ENCODE measurements at regions not wholly inside any gene's neighbourhood (a gene's known extent, or its start where the extent isn't known, plus 50 kb on each side); places are given as distances from the start of the nearest gene placed in this dataset.
A peak's percentile ranks its signal among the peaks of the same experiment; 100 is the strongest.

DNA sequence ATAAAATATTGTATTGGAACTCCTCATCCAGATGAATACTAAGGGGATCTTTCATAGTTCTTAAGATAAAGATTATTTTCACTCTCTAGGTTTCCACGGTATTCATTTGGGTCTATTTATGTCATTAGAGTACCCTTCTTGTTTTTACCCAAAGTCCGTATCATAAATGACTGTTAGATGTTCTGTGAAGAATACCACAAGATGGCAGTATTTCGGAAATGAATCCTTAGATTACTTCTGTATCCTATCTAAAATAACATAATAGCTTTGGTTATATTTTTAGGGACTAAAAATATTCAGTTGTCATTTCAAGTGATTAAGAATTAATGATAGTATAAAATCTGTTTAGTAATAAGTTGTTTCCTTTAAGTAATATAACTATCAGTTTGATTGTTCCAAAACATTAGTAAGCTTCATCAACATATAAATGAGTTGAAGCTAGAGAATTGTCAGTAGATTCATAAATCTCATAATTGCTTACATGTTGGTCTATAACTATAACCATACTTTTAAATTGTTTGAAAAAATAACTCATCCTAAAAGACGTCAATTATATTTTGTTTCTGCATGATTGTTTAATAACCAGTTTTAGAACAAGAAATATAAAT is 337.5 kb upstream of the KCND2 start:
- no peak for ATAC-seq

DNA sequence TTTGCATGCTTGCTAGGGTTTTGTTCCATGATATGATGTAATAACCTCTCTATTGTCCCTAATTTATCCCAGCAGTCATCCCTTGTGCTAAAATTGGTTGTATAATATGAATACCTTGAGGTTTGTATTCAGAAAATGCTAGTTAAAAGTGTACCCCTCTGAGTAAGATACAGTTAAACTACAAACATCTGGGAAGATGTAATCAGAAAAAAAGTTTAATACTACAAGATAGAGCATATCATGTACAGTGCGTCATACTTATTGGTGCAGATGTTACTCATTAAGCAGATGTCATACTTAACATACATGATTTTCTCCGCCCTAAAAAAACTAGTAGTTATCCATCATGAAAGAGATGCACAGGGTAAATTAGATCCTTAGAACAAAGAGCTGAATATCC is 336.1 kb upstream of the KCND2 start:
- Histone ChIP-seq H3K36me3 (ENCODE audit: insufficient read depth) (no peaks in the 10 kb centered on the region), H3F3A (replicated peaks; ENCODE audit: low read depth) (no peaks in the 10 kb centered on the region), H3K4me3 (no peak overlapping the region), H3K4me2 (no peak overlapping the region), H3K27me3 (ENCODE audit: insufficient read depth) (no peaks in the 10 kb centered on the region), H3K4me1 (ENCODE audit: insufficient read depth) (no peaks in the 10 kb centered on the region), H3K9me2 (ENCODE audit: insufficient read depth) (no peaks in the 10 kb centered on the region), H2AFZ (no peak overlapping the region), H3K27ac (ENCODE audit: low read depth) (no peak overlapping the region), H4K20me1 (replicated peaks; ENCODE audit: insufficient read depth) (no peaks in the 10 kb centered on the region), H3K79me2 (replicated peaks; ENCODE audit: insufficient read depth) (no peaks in the 10 kb centered on the region)
- Mint-ChIP-seq H3K36me3 (ENCODE audit: low read depth) (no peaks in the 10 kb centered on the region), H3K4me1 (no peaks in the 10 kb centered on the region), H3K9me3 (no peaks in the 10 kb centered on the region), H3K27me3 (ENCODE audit: insufficient read depth, low read depth, poor library complexity) (no peaks in the 10 kb centered on the region), H3K4me3 (no peak overlapping the region), H3K27ac (no peak overlapping the region)
- no peak for DNase-seq (ENCODE audit: low spot score)
- no peak for ATAC-seq
- TF ChIP-seq ZNF331 (CRISPR knock-in tag; IDR thresholded peaks at IDR 0.05; ENCODE audit: low read depth) = no peak
- TF ChIP-seq, protein P1, sequence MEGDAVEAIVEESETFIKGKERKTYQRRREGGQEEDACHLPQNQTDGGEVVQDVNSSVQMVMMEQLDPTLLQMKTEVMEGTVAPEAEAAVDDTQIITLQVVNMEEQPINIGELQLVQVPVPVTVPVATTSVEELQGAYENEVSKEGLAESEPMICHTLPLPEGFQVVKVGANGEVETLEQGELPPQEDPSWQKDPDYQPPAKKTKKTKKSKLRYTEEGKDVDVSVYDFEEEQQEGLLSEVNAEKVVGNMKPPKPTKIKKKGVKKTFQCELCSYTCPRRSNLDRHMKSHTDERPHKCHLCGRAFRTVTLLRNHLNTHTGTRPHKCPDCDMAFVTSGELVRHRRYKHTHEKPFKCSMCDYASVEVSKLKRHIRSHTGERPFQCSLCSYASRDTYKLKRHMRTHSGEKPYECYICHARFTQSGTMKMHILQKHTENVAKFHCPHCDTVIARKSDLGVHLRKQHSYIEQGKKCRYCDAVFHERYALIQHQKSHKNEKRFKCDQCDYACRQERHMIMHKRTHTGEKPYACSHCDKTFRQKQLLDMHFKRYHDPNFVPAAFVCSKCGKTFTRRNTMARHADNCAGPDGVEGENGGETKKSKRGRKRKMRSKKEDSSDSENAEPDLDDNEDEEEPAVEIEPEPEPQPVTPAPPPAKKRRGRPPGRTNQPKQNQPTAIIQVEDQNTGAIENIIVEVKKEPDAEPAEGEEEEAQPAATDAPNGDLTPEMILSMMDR (conservative IDR thresholded peaks at IDR 0.05; ENCODE audit: low read depth in 2 of 2) = no peak
- TF ChIP-seq ZNF114 (CRISPR knock-in tag; IDR thresholded peaks at IDR 0.05) = no peak
- TF ChIP-seq, protein P2, sequence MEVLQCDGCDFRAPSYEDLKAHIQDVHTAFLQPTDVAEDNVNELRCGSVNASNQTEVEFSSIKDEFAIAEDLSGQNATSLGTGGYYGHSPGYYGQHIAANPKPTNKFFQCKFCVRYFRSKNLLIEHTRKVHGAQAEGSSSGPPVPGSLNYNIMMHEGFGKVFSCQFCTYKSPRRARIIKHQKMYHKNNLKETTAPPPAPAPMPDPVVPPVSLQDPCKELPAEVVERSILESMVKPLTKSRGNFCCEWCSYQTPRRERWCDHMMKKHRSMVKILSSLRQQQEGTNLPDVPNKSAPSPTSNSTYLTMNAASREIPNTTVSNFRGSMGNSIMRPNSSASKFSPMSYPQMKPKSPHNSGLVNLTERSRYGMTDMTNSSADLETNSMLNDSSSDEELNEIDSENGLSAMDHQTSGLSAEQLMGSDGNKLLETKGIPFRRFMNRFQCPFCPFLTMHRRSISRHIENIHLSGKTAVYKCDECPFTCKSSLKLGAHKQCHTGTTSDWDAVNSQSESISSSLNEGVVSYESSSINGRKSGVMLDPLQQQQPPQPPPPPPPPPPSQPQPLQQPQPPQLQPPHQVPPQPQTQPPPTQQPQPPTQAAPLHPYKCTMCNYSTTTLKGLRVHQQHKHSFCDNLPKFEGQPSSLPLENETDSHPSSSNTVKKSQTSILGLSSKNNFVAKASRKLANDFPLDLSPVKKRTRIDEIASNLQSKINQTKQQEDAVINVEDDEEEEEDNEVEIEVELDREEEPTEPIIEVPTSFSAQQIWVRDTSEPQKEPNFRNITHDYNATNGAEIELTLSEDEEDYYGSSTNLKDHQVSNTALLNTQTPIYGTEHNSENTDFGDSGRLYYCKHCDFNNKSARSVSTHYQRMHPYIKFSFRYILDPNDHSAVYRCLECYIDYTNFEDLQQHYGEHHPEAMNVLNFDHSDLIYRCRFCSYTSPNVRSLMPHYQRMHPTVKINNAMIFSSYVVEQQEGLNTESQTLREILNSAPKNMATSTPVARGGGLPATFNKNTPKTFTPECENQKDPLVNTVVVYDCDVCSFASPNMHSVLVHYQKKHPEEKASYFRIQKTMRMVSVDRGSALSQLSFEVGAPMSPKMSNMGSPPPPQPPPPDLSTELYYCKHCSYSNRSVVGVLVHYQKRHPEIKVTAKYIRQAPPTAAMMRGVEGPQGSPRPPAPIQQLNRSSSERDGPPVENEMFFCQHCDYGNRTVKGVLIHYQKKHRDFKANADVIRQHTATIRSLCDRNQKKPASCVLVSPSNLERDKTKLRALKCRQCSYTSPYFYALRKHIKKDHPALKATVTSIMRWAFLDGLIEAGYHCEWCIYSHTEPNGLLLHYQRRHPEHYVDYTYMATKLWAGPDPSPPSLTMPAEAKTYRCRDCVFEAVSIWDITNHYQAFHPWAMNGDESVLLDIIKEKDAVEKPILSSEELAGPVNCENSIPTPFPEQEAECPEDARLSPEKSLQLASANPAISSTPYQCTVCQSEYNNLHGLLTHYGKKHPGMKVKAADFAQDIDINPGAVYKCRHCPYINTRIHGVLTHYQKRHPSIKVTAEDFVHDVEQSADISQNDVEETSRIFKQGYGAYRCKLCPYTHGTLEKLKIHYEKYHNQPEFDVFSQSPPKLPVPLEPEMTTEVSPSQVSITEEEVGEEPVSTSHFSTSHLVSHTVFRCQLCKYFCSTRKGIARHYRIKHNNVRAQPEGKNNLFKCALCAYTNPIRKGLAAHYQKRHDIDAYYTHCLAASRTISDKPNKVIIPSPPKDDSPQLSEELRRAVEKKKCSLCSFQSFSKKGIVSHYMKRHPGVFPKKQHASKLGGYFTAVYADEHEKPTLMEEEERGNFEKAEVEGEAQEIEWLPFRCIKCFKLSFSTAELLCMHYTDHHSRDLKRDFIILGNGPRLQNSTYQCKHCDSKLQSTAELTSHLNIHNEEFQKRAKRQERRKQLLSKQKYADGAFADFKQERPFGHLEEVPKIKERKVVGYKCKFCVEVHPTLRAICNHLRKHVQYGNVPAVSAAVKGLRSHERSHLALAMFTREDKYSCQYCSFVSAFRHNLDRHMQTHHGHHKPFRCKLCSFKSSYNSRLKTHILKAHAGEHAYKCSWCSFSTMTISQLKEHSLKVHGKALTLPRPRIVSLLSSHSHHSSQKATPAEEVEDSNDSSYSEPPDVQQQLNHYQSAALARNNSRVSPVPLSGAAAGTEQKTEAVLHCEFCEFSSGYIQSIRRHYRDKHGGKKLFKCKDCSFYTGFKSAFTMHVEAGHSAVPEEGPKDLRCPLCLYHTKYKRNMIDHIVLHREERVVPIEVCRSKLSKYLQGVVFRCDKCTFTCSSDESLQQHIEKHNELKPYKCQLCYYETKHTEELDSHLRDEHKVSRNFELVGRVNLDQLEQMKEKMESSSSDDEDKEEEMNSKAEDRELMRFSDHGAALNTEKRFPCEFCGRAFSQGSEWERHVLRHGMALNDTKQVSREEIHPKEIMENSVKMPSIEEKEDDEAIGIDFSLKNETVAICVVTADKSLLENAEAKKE (CRISPR knock-in tag; IDR thresholded peaks at IDR 0.05) = no peak
- no peak for TF ChIP-seq EZH2phosphoT487 (IDR thresholded peaks at IDR 0.05; ENCODE audit: unreplicated experiment)
- TF ChIP-seq NANOG (IDR thresholded peaks at IDR 0.05; ENCODE audit: borderline replicate concordance) = no peak

More for the DNA sequence above, 337.5 kb upstream of the KCND2 start:
- Mint-ChIP-seq H3K4me1 (no peaks in the 10 kb centered on the region), H3K9me3 (no peaks in the 10 kb centered on the region), H3K4me3 (no peak overlapping the region), H3K36me3 (ENCODE audit: low read depth) (no peaks in the 10 kb centered on the region), H3K27me3 (ENCODE audit: insufficient read depth, low read depth, poor library complexity) (no peaks in the 10 kb centered on the region), H3K27ac (no peak overlapping the region)
- Histone ChIP-seq H3F3A (replicated peaks; ENCODE audit: low read depth) (no peaks in the 10 kb centered on the region), H3K9me2 (ENCODE audit: insufficient read depth) (no peaks in the 10 kb centered on the region), H3K4me3 (no peak overlapping the region), H3K27me3 (ENCODE audit: insufficient read depth) (no peaks in the 10 kb centered on the region), H3K27ac (ENCODE audit: low read depth) (no peak overlapping the region), H2AFZ (no peak overlapping the region), H4K20me1 (replicated peaks; ENCODE audit: insufficient read depth) (no peaks in the 10 kb centered on the region), H3K4me2 (no peak overlapping the region), H3K36me3 (ENCODE audit: insufficient read depth) (no peaks in the 10 kb centered on the region), H3K79me2 (replicated peaks; ENCODE audit: insufficient read depth) (no peaks in the 10 kb centered on the region), H3K4me1 (ENCODE audit: insufficient read depth) (no peaks in the 10 kb centered on the region)
- TF ChIP-seq, protein P1 (conservative IDR thresholded peaks at IDR 0.05; ENCODE audit: low read depth in 2 of 2) = peak; percentile 55 to 72; a peak in 3 of 4 replicates
- TF ChIP-seq JUNB (IDR thresholded peaks at IDR 0.05; ENCODE audit: unreplicated experiment) = no peak
- DNase-seq (ENCODE audit: low spot score) = peak; percentile 66

All from GM23338 (cell line).